ENCODE measurements at regions not wholly inside any gene's neighbourhood (a gene's known extent, or its start where the extent isn't known, plus 50 kb on each side); places are given as distances from the start of the nearest gene placed in this dataset.

DNA sequence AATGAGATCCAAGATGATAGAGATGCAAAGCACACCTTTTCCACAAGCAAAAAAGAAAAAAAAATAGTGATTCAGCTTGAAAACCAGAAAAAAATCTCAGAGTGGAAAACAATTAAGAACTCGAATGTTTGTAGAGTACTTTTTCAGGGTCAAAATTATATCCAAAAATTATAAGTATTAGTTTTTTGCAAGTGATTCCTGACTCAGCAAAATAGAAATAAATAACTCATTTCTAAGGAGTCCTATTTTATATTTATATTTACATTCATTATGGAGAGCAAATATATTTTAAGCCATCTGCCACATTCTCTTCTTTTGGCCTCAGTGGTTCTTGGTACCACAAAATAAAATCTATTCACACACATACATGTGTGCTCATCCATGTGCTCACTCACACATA is 1011.8 kb upstream of the ARRDC3 start:
- no peak for DNase-seq (ENCODE audit: low read depth)
- TF ChIP-seq, protein P1, sequence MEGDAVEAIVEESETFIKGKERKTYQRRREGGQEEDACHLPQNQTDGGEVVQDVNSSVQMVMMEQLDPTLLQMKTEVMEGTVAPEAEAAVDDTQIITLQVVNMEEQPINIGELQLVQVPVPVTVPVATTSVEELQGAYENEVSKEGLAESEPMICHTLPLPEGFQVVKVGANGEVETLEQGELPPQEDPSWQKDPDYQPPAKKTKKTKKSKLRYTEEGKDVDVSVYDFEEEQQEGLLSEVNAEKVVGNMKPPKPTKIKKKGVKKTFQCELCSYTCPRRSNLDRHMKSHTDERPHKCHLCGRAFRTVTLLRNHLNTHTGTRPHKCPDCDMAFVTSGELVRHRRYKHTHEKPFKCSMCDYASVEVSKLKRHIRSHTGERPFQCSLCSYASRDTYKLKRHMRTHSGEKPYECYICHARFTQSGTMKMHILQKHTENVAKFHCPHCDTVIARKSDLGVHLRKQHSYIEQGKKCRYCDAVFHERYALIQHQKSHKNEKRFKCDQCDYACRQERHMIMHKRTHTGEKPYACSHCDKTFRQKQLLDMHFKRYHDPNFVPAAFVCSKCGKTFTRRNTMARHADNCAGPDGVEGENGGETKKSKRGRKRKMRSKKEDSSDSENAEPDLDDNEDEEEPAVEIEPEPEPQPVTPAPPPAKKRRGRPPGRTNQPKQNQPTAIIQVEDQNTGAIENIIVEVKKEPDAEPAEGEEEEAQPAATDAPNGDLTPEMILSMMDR (conservative IDR thresholded peaks at IDR 0.05; ENCODE audit: low read depth, low read length) = no peak
- no peak overlapping the region for H3K4me3 ChIP-seq (ENCODE audit: low read depth, low read length)

GRCh38 chr5:92390657-92391056 is 1007.5 kb upstream of the ARRDC3 start:
- TF ChIP-seq, protein P1 (conservative IDR thresholded peaks at IDR 0.05; ENCODE audit: low read depth, low read length) = no peak
- no peak overlapping the region for H3K4me3 ChIP-seq (ENCODE audit: low read depth, low read length)
- no peak for DNase-seq (ENCODE audit: low read depth)

DNA sequence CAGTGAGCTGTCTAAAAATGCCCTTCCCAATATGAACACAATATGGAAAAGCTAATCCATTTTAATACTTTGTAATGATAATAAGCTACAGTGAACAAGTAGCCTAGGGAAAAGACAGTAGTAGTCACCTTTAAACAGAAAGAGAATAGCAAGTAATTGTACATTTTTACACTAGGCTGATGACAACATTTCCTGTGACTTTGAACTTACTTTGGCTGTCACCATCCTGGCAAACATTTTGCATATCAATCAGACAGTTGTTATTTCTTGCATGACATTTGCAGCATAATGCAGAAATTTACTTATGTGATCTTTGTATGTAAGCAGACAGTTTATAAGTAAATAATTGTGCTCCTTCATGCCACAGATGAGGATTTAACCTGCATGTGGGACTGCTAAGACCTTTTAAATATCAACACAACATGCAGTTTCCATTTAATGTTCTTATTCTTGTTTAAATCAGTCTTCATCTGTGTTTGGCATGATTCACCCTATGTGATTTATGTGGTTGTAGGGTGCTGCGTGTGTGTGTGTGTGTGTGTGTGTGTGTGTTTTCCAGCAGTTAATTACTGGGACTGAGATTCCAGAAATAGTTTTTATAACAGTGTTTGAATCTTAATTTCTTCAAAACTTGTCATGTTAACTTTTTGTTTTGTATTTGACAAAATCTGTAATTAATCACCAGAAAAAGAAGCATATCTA is 997.1 kb upstream of the ARRDC3 start:
- no peak overlapping the region for H3K4me3 ChIP-seq (ENCODE audit: low read depth, low read length)
- DNase-seq (ENCODE audit: low read depth) = no peak
- TF ChIP-seq, protein P1 (conservative IDR thresholded peaks at IDR 0.05; ENCODE audit: low read depth, low read length) = no peak

- DNase-seq (ENCODE audit: low read depth) = peak; percentile 59
- TF ChIP-seq, protein P1 (conservative IDR thresholded peaks at IDR 0.05; ENCODE audit: low read depth, low read length) = no peak
- no peak overlapping the region for H3K4me3 ChIP-seq (ENCODE audit: low read depth, low read length)
These were observed 996.0 kb upstream of the ARRDC3 start for GRCh38 chr5:92378966-92379611.

GRCh38 chr5:92374859-92375258 is 991.7 kb upstream of the ARRDC3 start:
- TF ChIP-seq, protein P1 (conservative IDR thresholded peaks at IDR 0.05; ENCODE audit: low read depth, low read length) = no peak
- no peak for DNase-seq (ENCODE audit: low read depth)
- H3K4me3 ChIP-seq (ENCODE audit: low read depth, low read length) = no peak overlapping the region

DNA sequence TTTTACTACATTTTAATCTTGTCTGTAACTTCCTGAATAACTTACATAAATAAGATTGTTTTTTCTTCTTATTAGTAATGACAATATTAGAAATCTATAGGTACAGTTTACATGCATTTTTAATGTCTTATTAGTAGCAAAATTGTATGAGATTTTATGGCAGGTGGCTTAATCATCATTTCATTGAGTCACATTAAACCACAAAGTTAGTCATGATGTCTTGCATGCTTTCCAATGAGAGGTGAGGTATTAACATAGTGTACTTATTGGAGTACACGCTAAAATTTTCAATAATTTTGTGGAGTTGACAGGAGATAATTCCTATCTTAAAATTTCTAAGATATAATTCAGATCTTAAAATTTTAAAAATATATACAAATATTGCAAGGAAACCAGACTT is 989.6 kb upstream of the ARRDC3 start:
- TF ChIP-seq, protein P1 (conservative IDR thresholded peaks at IDR 0.05; ENCODE audit: low read depth, low read length) = no peak
- DNase-seq (ENCODE audit: low read depth) = peak; percentile 25
- no peak overlapping the region for H3K4me3 ChIP-seq (ENCODE audit: low read depth, low read length)

GRCh38 chr5:92371889-92372235 is 988.7 kb upstream of the ARRDC3 start:
- H3K4me3 ChIP-seq (ENCODE audit: low read depth, low read length) = peak overlapping the region; percentile 33
- TF ChIP-seq, protein P1 (conservative IDR thresholded peaks at IDR 0.05; ENCODE audit: low read depth, low read length) = no peak
- DNase-seq (ENCODE audit: low read depth) = peak; percentile 90

Data from epithelial cell of proximal tubule (primary cell).